ENCODE measurements at regions not wholly inside any gene's neighbourhood (a gene's known extent, or its start where the extent isn't known, plus 50 kb on each side); places are given as distances from the start of the nearest gene placed in this dataset.

DNA sequence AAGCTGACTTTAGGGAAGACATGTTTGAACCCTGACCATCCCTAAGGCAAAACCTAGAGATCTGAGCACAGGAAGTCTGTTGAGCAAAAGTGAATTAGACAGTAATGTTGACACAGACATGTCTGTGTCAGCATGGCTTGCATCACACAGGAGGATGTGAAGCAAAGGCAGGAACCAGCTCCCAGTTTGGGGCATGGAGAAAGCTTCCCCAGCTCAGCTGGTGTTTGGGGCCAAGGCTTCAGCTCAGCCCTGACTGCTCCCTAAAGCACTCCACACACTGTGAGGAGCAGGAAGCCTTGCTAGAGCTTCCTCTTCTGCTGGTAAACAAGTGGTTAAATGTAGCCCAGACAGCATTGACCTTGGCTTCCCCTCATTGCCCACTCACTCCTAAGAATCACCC lies 153.8 kb upstream of the UBL3 start:
- no peaks in the 10 kb centered on the region for H3K9me3 Mint-ChIP-seq
- H3K36me3 Mint-ChIP-seq: no peaks in the 10 kb centered on the region
- DNase-seq: no peak
- intact Hi-C loops (cut with micrococcal nuclease): no loop called here
- H3K4me1 Mint-ChIP-seq (ENCODE audit: low read depth): peaks cover 14% of the 10 kb centered on the region
- CTCF ChIA-PET: interaction anchor here (0.5 to 1.6 kb wide), 4 partner anchors 11 to 233 kb away, joined by 3 to 7 read pairs (median 4); no protein-coding TSS in a partner anchor
- H3K27ac Mint-ChIP-seq: no peak overlapping the region
- no peak overlapping the region for H3K4me3 Mint-ChIP-seq
- peaks cover 1% of the 10 kb centered on the region for H3K27me3 Mint-ChIP-seq
- POLR2A ChIA-PET: no interaction called here

DNA sequence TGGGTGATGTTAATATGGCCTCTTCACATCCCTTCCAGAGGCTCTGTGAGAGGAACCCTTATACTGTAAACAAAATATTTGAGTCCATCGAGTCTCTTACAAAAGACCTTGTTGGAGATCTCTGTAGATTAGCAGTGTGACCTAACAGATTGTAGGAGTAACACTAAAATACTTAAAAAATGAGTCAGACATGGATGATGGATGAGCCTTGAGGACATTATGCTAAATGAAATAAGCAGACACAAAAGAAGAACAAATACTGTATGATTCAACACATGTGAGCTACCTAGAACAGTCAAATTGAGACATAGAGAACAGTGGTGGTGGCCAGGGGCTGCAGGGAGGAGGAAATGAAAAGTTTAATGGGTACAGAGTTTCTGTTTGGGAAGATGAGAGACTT lies 152.2 kb upstream of the UBL3 start:
- ChIA-PET CTCF (interaction anchor here (0.6 to 1.5 kb wide), 2 partner anchors 25 to 67 kb away, joined by 3 to 4 read pairs; no protein-coding TSS in a partner anchor), POLR2A (no interaction called here)
- H3K36me3 Mint-ChIP-seq: no peaks in the 10 kb centered on the region
- peak; percentile 42 for DNase-seq
- H3K4me1 Mint-ChIP-seq (ENCODE audit: low read depth): peaks cover 14% of the 10 kb centered on the region
- no peak overlapping the region for H3K27ac Mint-ChIP-seq
- no peak overlapping the region for H3K4me3 Mint-ChIP-seq
- H3K9me3 Mint-ChIP-seq: no peaks in the 10 kb centered on the region
- intact Hi-C loops (cut with micrococcal nuclease): no loop called here
- peaks cover 1% of the 10 kb centered on the region for H3K27me3 Mint-ChIP-seq

DNA sequence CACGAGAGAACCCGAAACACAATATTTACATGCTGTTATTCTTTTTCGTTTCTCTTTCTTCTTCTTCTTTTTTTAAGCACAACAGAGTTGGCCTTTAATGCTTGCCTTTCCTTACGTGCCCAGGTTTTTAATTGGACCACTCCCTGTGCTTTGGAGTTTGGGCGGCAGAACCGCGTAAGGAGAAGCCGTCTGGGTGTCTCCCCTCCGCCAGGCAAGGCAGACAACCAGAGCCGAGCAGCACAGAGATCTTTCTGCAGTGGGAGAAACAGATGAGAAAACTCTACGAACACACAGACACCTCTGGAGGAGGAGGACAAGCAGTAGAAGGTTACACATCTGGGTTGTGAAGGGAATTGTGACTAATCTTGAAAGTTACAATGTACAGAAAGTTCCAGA lies 150.0 kb upstream of the UBL3 start:
- peaks cover 7% of the 10 kb centered on the region for H3K4me1 Mint-ChIP-seq (ENCODE audit: low read depth)
- CTCF ChIA-PET: no interaction called here
- H3K27me3 Mint-ChIP-seq: peaks cover 1% of the 10 kb centered on the region
- no peak overlapping the region for H3K4me3 Mint-ChIP-seq
- no peak overlapping the region for H3K27ac Mint-ChIP-seq
- intact Hi-C loops (cut with micrococcal nuclease): no loop called here
- POLR2A ChIA-PET: no interaction called here
- no peaks in the 10 kb centered on the region for H3K36me3 Mint-ChIP-seq
- DNase-seq: no peak
- no peaks in the 10 kb centered on the region for H3K9me3 Mint-ChIP-seq

DNA sequence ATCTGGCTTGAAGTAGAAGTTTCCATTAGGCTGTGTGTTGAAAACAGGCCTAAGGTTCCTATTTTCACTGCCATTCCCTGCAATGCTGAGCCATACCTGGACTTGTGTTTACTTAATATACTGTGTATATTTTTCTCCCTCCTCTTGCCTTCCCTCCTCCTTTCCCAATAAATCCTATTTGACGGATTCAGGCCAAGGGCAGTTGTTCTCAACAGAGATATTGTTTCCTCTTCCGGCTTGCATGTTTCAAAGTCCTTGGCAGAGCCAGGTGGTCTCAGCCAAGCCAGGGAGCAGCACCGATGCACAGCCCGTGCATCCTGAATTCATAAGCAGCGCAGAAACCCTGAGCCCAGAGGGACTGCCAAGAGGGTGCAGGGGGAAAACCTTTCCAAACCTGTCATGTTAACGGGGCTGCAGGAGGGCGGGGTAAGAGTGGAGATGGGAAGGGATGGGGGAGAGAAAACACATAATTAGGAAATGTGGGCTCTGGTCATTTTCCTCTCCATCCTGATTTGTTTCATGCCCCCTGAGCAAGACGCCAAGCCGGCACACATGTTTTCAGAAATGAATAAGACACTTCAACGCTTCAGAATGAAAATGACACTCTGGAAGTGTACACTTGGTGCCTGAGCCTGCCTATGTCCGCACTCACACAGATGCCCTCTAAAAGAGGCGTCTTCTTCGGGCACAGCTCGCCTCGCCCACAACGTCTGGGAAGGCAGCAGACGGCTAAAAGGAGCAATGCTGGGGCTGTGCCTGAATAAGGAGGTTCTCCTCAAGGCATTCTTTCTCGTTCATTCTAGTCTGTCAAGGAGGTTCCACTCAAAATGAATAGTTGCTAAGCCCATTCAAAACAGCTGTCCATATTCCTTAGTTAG lies 149.3 kb upstream of the UBL3 start:
- no peak overlapping the region for H3K27ac Mint-ChIP-seq
- ChIA-PET POLR2A (no interaction called here), CTCF (no interaction called here)
- H3K9me3 Mint-ChIP-seq: no peaks in the 10 kb centered on the region
- no peaks in the 10 kb centered on the region for H3K36me3 Mint-ChIP-seq
- no peak overlapping the region for H3K4me3 Mint-ChIP-seq
- peaks cover 5% of the 10 kb centered on the region for H3K4me1 Mint-ChIP-seq (ENCODE audit: low read depth)
- peaks cover 1% of the 10 kb centered on the region for H3K27me3 Mint-ChIP-seq
- no peak for DNase-seq
- intact Hi-C loops (cut with micrococcal nuclease): no loop called here

DNA sequence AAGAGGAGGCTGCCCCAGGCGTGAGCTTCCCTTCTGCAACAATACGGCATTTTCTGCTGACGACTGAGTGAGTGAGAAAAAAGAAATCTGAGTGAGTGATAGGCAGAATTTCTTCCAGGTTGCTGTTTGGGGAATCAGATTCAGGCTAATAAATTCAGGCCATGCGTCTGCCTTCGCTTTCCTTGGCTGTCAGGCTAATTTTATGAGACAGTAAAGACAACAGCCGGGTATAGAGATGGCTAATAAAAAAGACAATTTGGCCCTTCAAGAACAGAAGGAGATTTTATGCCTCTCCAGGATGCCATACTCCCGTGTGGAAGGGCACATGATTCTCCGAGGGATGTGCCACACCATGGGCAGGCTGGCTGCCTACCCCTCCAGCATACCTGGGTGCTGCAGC lies 145.9 kb upstream of the UBL3 start:
- Mint-ChIP-seq H3K27me3 (no peaks in the 10 kb centered on the region), H3K36me3 (no peaks in the 10 kb centered on the region), H3K4me1 (ENCODE audit: low read depth) (no peaks in the 10 kb centered on the region), H3K9me3 (no peaks in the 10 kb centered on the region), H3K27ac (no peak overlapping the region), H3K4me3 (no peak overlapping the region)
- no peak for DNase-seq
- ChIA-PET POLR2A (no interaction called here), CTCF (no interaction called here)
- intact Hi-C loops (cut with micrococcal nuclease): no loop called here

DNA sequence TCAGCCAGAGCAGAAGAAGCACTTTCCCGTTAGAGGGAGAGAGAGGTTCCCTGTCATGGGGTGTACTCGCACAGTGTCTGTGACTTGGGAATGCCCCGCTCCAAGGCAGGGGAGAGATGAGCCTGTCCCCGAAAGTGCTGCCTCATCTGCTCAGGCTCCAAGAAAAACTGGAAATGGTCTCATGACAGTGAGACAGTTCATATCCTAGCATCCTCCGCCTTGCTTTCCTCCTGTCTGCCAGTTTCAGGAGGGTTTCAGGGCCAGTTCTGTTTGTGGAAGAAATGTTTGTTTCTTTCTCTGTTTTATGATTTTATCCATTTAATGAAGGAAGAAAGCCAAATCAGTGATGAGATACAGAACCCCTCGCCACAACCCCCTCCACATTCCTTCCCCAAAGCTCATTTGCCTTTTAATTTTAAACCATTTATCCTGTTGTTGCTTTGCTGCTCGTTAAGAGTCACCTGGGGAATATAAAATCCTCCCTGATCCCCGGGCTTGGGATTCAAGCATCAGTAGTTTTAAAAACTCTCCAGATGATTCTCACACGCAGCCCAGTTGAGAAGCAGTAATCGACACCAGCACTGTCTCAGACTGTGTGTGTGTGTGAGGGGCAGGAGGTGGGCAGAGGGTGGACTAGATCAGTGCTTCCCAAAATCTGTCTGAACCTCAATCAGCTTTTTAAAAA lies 144.6 kb upstream of the UBL3 start:
- Mint-ChIP-seq H3K4me1 (ENCODE audit: low read depth) (no peaks in the 10 kb centered on the region), H3K4me3 (no peak overlapping the region), H3K27me3 (no peaks in the 10 kb centered on the region), H3K9me3 (no peaks in the 10 kb centered on the region), H3K27ac (no peak overlapping the region), H3K36me3 (no peaks in the 10 kb centered on the region)
- ChIA-PET POLR2A (no interaction called here), CTCF (no interaction called here)
- intact Hi-C loops (cut with micrococcal nuclease): no loop called here
- no peak for DNase-seq

DNA sequence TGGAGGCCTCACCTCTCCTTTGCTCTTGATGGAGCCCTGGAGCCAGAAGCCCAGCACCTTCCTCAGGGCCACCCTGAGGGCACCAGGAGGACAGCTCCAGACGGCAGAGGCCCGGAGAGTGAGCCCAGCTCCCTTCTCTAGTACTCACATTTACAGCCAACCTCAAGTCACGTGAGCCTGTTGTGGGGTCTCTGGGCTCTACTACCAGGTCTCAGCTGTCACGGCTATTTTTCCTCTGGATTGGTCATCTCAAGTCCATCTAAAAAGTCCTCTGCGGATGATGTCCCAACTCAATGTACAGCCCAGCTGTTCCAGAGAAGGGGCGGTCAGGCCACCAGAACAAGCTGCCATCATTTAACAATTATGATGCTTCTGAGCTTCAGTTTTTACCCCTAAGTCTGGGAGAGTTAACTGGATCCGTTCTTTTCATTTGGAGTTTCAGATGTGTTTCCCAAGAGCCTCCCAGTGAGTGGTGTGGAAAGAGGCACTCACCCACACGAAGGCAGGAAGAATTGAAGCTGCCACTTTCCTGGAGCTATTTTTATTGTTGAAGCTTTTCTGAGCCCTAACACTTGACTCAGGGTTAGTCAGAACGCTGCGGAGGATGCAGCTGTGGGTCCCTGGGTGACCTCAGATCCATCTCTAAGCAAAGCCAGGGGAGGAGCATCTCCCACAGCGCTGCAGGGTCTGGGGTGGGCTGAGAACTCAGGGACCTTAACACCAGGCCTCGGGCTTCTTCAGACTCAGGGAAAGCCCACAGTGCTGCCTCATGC lies 143.5 kb upstream of the UBL3 start:
- intact Hi-C loops (cut with micrococcal nuclease): no loop called here

DNA sequence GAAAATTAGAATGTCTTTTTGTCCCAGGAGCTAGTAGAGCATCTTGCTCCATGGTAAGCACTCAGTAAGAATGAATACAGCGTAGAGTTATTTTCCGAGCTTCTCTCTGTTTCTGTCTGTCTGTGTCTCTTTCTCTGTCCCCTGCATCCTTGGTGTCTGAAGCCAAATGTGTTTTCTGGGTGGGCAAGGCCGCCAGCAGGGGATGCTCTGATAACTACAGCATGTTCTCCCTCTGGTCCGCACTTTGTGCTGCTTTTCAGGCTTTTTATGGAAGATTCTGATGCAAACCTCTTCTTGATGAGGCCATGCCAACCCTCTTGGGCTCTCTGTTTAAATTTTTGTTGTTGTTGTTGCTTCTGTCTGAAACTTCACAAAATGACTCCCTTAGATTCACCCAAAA lies 142.8 kb upstream of the UBL3 start:
- CTCF ChIA-PET: interaction anchor here (0.7 kb wide), 2 partner anchors 11 to 232 kb away, joined by 3 read pairs; no protein-coding TSS in a partner anchor
- no peaks in the 10 kb centered on the region for H3K36me3 Mint-ChIP-seq
- H3K27ac Mint-ChIP-seq: no peak overlapping the region

More for the DNA sequence above, 143.5 kb upstream of the UBL3 start:
- no peaks in the 10 kb centered on the region for H3K36me3 Mint-ChIP-seq
- no peak for DNase-seq
- CTCF ChIA-PET: interaction anchor here (0.5 kb wide), 1 partner anchor 70 kb away, joined by 3 read pairs; no protein-coding TSS in a partner anchor
- POLR2A ChIA-PET: no interaction called here
- no peak overlapping the region for H3K27ac Mint-ChIP-seq
- no peaks in the 10 kb centered on the region for H3K9me3 Mint-ChIP-seq
- H3K4me1 Mint-ChIP-seq (ENCODE audit: low read depth): no peaks in the 10 kb centered on the region
- no peak overlapping the region for H3K4me3 Mint-ChIP-seq
- no peaks in the 10 kb centered on the region for H3K27me3 Mint-ChIP-seq

DNA sequence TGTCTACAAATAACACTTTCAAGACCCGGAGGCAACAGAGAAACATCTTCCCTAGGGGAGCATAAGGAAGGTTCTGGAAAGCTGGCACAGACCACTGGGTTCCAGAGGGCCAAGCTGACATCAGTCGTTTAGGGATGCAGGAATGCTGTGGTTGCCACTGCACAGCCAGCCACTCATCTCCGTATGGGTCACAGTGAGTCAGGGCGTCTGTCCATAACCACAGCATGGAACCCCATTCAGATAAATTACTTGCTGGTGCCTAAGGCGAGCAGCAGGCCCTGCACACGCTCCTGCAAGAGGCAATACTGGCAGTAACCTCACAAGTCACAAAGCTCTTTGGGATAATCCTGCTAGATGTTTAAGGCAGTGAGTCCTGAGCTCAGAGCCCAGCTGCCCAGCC lies 140.9 kb upstream of the UBL3 start:
- no peak overlapping the region for H3K4me3 Mint-ChIP-seq
- no peaks in the 10 kb centered on the region for H3K4me1 Mint-ChIP-seq (ENCODE audit: low read depth)
- ChIA-PET POLR2A (no interaction called here), CTCF (no interaction called here)
- H3K36me3 Mint-ChIP-seq: peaks cover 3% of the 10 kb centered on the region
- peaks cover 18% of the 10 kb centered on the region for H3K9me3 Mint-ChIP-seq
- no peak overlapping the region for H3K27ac Mint-ChIP-seq
- DNase-seq: no peak
- H3K27me3 Mint-ChIP-seq: peaks cover 2% of the 10 kb centered on the region
- intact Hi-C loops (cut with micrococcal nuclease): no loop called here

More for the DNA sequence above, 142.8 kb upstream of the UBL3 start:
- POLR2A ChIA-PET: no interaction called here
- H3K27me3 Mint-ChIP-seq: no peaks in the 10 kb centered on the region
- H3K4me1 Mint-ChIP-seq (ENCODE audit: low read depth): no peaks in the 10 kb centered on the region
- peaks cover 2% of the 10 kb centered on the region for H3K9me3 Mint-ChIP-seq
- intact Hi-C loops (cut with micrococcal nuclease): no loop called here
- H3K4me3 Mint-ChIP-seq: no peak overlapping the region
- no peak for DNase-seq

DNA sequence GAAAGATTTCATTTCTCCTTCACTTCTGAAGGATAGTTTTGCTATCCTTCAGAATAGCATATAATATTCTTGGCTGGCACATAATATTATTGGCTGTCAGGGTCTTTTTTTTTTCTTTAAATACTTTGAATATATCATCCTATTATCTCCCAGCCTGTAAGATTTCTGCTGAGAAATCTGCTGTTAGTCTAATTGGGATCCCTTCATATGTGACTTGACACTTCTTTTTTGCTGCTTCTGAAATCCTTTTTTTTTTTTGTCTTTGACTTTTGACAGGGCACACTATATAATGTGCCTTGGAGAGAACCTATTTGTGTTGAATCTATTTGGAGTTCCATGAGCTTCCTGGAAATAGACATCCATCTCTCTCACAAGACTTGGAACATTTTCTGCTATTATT lies 136.9 kb upstream of the UBL3 start:
- DNase-seq: no peak
- ChIA-PET POLR2A (no interaction called here), CTCF (no interaction called here)
- intact Hi-C loops (cut with micrococcal nuclease): no loop called here
- peaks cover 2% of the 10 kb centered on the region for H3K27me3 Mint-ChIP-seq
- H3K27ac Mint-ChIP-seq: no peak overlapping the region
- no peak overlapping the region for H3K4me3 Mint-ChIP-seq
- no peaks in the 10 kb centered on the region for H3K4me1 Mint-ChIP-seq (ENCODE audit: low read depth)
- H3K36me3 Mint-ChIP-seq: peaks cover 3% of the 10 kb centered on the region
- H3K9me3 Mint-ChIP-seq: peaks cover 18% of the 10 kb centered on the region

DNA sequence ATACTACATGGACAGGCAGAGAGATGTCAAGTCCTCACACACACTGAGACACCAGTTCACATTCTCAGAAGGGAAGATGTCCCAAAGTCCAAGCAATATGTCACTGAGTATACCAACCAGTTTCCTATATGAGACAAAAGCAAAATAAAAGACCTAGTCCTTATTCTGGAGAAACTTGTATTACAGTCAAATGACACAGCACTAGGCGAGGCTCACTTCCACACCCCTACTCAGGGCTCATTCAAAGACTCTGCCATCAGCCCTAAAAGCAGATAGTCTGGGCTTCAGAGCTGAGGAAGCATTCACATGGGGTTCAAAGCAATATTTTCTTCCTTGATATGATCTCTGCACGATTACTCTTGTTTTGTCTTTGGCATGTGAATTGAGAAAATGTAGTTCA lies 129.9 kb upstream of the UBL3 start:
- Mint-ChIP-seq H3K9me3 (peaks cover 2% of the 10 kb centered on the region), H3K36me3 (no peaks in the 10 kb centered on the region), H3K27me3 (no peaks in the 10 kb centered on the region), H3K4me3 (no peak overlapping the region), H3K4me1 (ENCODE audit: low read depth) (no peaks in the 10 kb centered on the region), H3K27ac (no peak overlapping the region)
- no peak for DNase-seq
- ChIA-PET CTCF (no interaction called here), POLR2A (no interaction called here)
- intact Hi-C loops (cut with micrococcal nuclease): no loop called here

DNA sequence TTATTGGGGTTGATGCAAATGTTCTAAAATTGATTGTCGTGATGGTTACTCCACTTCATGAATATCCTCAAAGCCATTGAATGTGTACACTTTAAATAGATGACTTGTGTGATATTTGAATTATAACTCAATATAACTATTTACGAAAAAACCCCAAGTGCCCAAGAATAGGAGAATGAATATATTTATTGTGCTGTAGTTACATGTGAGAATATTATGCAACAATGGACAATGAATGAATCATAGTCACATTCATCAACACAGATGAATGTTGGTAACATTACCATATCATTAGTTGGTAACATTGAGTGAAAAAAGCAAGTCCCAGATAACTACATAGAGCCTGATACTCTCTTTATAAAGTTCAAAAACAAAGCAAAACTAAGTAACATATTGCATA lies 127.8 kb upstream of the UBL3 start:
- H3K27me3 Mint-ChIP-seq: no peaks in the 10 kb centered on the region
- intact Hi-C loops (cut with micrococcal nuclease): no loop called here
- no peaks in the 10 kb centered on the region for H3K4me1 Mint-ChIP-seq (ENCODE audit: low read depth)
- no peak for DNase-seq
- no peaks in the 10 kb centered on the region for H3K36me3 Mint-ChIP-seq
- peaks cover 2% of the 10 kb centered on the region for H3K9me3 Mint-ChIP-seq
- H3K27ac Mint-ChIP-seq: no peak overlapping the region
- CTCF ChIA-PET: no interaction called here
- no peak overlapping the region for H3K4me3 Mint-ChIP-seq
- POLR2A ChIA-PET: no interaction called here
